SK-N-DZ (cell line): ENCODE measurements at regions not wholly inside any gene's neighbourhood (a gene's known extent, or its start where the extent isn't known, plus 50 kb on each side); places are given as distances from the start of the nearest gene placed in this dataset.
"Not testable (repeated sequence)": the region's sequence is repeated elsewhere in the genome, so short reads cannot be mapped to it uniquely, and the experiment has no call there.

Experiments used
- DNase-seq: peaks from one replicate; pipeline ENCODE4 v3.0.0-alpha.2; 2015; ENCODE audit warnings: low spot score

- DNase-seq: peak; percentile 85
Measured at GRCh38 chr13:50387051-50387581, 371.9 kb downstream of the KCNRG start.

GRCh38 chr13:50388481-50388880 lies 373.2 kb downstream of the KCNRG start:
- no peak for DNase-seq

GRCh38 chr13:50389726-50390125 lies 374.5 kb downstream of the KCNRG start:
- no peak for DNase-seq

GRCh38 chr13:50390503-50391248 lies 375.4 kb downstream of the KCNRG start:
- DNase-seq: no peak

GRCh38 chr13:50392977-50393376 lies 377.7 kb downstream of the KCNRG start:
- DNase-seq: no peak

GRCh38 chr13:50393628-50394027 lies 378.4 kb downstream of the KCNRG start:
- DNase-seq: peak; percentile 80

- DNase-seq: no peak
Measured at GRCh38 chr13:50396001-50396400, 380.8 kb downstream of the KCNRG start.

- not testable (repeated sequence) for DNase-seq
Measured at GRCh38 chr13:50396618-50397017, 381.4 kb downstream of the KCNRG start.

GRCh38 chr13:50400035-50400726 lies 384.9 kb downstream of the KCNRG start:
- DNase-seq: no peak

- no peak for DNase-seq
Measured at GRCh38 chr13:50401049-50401505, 385.8 kb downstream of the KCNRG start.

GRCh38 chr13:50401721-50402465 lies 386.6 kb downstream of the KCNRG start:
- DNase-seq: no peak

- no peak for DNase-seq
Measured at GRCh38 chr13:50403311-50403710, 388.1 kb downstream of the KCNRG start.

GRCh38 chr13:50404116-50404515 lies 388.9 kb downstream of the KCNRG start:
- no peak for DNase-seq

- no peak for DNase-seq
Measured at GRCh38 chr13:50404769-50405168, 389.5 kb downstream of the KCNRG start.

- no peak for DNase-seq
Measured at GRCh38 chr13:50406831-50407230, 391.6 kb downstream of the KCNRG start.

- DNase-seq: no peak
Measured at GRCh38 chr13:50408068-50408467, 392.8 kb downstream of the KCNRG start.

GRCh38 chr13:50409220-50409619 lies 394.0 kb downstream of the KCNRG start:
- no peak for DNase-seq

- no peak for DNase-seq
Measured at GRCh38 chr13:50410921-50411746, 395.9 kb downstream of the KCNRG start.

GRCh38 chr13:50412046-50412617 lies 396.9 kb downstream of the KCNRG start:
- DNase-seq: no peak

- DNase-seq: no peak
Measured at GRCh38 chr13:50414640-50415039, 399.4 kb downstream of the KCNRG start.

GRCh38 chr13:50415428-50415827 lies 400.2 kb downstream of the KCNRG start:
- DNase-seq: no peak
